ENCODE measurements at regions not wholly inside any gene's neighbourhood (a gene's known extent, or its start where the extent isn't known, plus 50 kb on each side); places are given as distances from the start of the nearest gene placed in this dataset.

GRCh38 chr12:107443320-107444090 is 242.1 kb upstream of the PWP1 start:
- no peak for DNase-seq (ENCODE audit: low spot score)

DNA sequence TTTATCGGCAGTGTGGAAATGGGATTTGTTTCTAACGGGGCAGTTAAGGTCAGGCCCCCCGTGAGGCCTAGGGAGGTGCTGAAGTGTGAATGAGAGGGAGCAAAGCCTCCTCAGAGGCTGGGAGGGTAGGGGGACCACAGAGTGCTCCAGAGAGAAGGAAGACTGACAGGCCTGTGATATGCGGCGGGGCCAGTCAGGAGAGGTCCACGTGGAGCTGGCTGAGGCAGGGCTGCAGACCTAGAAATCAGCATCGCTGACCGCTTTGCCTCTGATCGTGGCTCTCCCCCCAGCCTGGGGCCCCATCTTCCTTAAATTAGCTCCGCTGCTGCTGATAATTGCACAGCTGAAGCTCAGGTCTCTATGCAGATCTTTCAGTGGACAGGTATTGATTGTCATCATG is 240.8 kb upstream of the PWP1 start:
- no peak for DNase-seq (ENCODE audit: low spot score)

- DNase-seq (ENCODE audit: low spot score): no peak
Observed at GRCh38 chr12:107446476-107446875, 239.1 kb upstream of the PWP1 start.

GRCh38 chr12:107447336-107447735 is 238.3 kb upstream of the PWP1 start:
- no peak for DNase-seq (ENCODE audit: low spot score)

DNA sequence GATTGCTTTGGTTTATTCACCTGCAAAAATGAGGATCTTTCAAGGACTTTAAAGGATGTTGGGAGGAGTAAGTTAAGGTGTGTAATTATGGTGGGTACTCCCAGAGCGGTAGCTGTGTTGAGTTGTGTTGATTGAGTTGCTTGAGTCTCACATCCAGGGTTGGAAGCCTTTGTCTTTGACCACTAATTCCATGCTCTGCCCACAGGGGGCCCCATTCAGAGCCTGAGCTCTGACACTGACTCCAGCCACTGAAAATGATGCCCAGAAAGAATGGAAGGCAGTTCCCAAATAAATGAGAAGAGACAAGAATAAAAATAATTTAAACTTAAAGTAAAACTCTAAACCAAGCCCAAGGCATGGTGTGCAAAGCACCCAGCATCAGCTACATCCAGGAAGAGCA is 237.4 kb upstream of the PWP1 start:
- DNase-seq (ENCODE audit: low spot score): peak; percentile 36

- peak; percentile 34 for DNase-seq (ENCODE audit: low spot score)
Observed at GRCh38 chr12:107449891-107450290, 235.7 kb upstream of the PWP1 start.

GRCh38 chr12:107450541-107450940 is 235.1 kb upstream of the PWP1 start:
- DNase-seq (ENCODE audit: low spot score): no peak

- DNase-seq (ENCODE audit: low spot score): no peak
Observed at GRCh38 chr12:107451246-107451645, 234.4 kb upstream of the PWP1 start.

DNA sequence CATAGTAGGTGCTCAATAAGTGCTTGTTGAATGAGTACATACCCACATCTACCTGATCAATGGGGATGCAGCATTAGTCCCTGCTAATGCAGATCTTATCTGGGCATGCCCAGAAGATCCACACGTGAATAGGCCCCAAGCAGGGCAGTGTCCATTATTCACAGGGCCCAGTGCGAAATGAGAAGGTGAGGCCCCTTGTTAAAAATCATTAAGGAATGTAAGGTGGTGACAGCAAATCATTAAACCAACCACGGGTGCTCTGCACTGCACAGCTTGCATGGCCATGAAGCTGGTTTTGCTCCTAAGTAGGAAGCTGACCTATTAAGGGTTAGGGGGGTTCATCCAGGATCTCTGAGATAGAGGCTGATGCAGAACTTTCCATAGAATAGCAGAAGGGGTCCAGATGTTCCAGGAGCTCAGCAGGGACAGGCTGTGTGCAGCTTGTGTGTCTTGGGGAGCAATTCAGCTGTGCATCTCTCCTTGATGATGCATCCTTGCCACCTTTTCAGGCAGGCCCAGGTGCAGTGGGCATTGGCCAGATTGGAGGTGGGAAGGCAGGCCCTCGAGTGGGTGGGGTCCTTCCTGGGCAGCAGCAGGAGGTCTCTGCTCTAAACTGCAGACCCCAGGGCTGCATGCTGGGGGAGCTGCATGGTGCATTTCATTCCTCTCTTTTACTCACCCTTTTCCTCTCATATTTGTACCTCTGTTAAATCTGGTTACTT is 231.3 kb upstream of the PWP1 start:
- no peak for DNase-seq (ENCODE audit: low spot score)

GRCh38 chr12:107457362-107457935 is 228.2 kb upstream of the PWP1 start:
- no peak for DNase-seq (ENCODE audit: low spot score)

GRCh38 chr12:107458163-107458562 is 227.4 kb upstream of the PWP1 start:
- DNase-seq (ENCODE audit: low spot score): no peak

DNA sequence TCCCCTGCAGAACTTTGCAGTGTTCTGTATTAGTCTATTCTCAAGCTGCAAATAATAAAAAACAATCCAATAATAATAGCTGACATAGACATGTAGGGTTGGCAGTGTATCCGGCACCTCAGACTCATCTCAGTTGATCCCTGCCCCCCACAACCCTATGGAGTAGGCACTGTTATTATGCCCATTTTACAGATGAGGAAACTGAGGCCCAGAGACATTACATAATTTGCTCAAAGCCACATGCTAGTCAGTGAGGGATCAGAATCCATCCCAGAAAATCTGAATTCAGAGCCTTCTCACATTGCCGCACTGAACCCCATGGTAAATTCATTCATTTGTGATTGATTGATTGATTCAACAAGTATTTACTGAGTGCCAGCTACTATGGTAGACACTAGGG is 226.6 kb upstream of the PWP1 start:
- DNase-seq (ENCODE audit: low spot score): no peak

DNA sequence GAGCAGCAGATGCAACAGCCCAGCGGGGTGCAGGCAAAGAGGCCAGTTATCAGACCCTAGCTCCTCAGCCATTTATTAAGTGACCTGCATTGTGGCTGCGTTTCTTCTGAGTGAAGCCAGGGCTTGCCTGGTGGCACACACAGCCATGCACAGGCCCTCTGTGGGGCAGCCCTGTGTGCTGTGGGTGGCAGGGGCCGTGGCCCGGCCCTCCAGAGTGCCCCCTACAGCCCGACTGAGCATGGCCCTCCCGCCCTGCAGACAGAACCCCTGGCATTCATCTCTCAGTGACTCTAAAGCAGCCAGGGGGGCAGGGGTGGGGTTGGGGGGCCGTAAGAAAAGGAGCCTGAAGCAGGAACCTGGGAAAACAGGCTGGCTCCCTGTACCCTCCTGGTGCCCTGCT is 226.0 kb upstream of the PWP1 start:
- no peak for DNase-seq (ENCODE audit: low spot score)

GRCh38 chr12:107461222-107461975 is 224.2 kb upstream of the PWP1 start:
- DNase-seq (ENCODE audit: low spot score): peak; percentile 78

GRCh38 chr12:107462428-107463332 is 222.9 kb upstream of the PWP1 start:
- DNase-seq (ENCODE audit: low spot score): no peak

DNA sequence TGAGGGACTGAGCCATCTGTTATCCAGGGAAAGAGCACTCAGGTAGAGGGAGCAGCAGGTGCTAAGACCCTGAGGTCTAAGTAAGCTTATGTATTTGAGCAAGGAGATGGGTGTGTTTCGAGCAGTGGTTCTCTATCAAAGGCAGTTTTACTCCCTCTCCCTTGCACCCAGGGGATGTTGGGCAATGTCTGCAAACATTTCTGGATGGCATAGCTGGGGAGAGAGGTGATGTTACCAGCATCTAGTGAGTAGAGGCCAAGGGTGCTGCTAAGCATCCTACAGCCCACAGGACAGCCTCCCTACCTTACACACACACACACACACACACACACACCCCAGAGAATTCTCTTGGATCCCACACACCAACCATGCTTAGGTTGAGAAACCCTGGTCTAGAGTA is 221.0 kb upstream of the PWP1 start:
- DNase-seq (ENCODE audit: low spot score): no peak

- no peak for DNase-seq (ENCODE audit: low spot score)
Observed at GRCh38 chr12:107465625-107466024, 220.0 kb upstream of the PWP1 start.

DNA sequence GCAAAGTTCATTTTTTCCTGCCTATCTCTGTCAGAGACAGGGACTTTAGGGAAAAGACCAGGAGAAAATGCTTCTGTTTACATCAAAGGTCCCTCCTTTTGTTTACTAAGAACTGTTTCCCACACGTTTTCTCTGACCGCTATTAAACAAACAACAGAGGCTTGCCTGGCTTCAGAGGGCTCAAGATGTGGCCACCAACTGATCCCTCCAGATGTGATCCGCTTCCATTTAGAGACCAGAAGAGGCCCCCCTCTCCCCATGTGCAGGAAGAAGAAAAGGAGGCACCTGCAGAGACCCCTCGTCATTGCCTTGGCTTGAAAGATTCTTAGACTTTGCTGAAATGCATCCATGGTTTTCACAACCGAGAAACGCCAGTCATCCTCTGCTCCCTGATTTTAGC is 217.9 kb upstream of the PWP1 start:
- no peak for DNase-seq (ENCODE audit: low spot score)

- DNase-seq (ENCODE audit: low spot score): no peak
Observed at GRCh38 chr12:107468182-107468581, 217.4 kb upstream of the PWP1 start.

GRCh38 chr12:107469011-107469410 is 216.6 kb upstream of the PWP1 start:
- DNase-seq (ENCODE audit: low spot score): no peak

DNA sequence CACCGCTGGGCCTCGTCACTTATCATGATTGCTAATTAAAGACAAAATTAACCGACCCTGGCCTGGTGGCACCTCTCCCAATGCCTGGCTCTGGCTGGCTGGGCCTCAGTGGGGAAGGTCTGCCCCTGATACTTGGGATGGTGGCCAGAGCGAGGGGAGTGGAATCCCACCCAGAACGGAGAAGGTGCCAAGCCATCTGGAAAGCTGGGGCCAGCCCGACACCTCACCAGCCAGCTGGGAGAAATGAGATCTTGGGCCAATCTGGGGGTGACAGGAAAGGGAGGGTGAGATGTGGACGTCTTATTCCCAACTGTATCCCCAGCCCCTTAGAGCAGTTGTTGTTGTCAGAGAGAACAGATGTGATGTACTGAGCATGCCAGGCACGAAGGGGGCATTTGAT is 215.0 kb upstream of the PWP1 start:
- DNase-seq (ENCODE audit: low spot score): no peak

DNA sequence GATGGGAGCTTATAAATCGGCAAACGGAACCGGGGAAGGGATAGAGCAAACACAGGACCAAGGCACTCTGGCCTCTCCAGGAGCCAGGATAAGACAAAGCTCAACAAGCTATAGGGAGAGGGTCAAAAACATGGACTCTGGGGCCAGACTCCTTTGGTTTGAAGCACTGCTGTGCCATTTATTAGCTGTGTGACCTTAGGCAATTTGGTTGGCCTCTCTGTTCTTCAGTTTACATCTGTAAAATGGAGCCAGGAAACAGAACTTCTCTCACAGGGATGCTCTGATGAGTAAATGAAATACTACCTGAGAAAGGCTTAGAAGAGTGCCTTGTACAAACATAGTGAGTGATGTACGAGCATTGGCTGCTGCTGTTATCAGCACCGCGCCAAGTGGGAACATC is 213.3 kb upstream of the PWP1 start:
- no peak for DNase-seq (ENCODE audit: low spot score)
